ENCODE measurements at regions not wholly inside any gene's neighbourhood (a gene's known extent, or its start where the extent isn't known, plus 50 kb on each side); places are given as distances from the start of the nearest gene placed in this dataset.

GRCh38 chr10:56836659-56837058 lies 475.6 kb upstream of the ZWINT start:
- H3K4me3 ChIP-seq (ENCODE audit: low read length): no peak overlapping the region
- DNase-seq (ENCODE audit: low read depth): no peak
- TF ChIP-seq, protein P1, sequence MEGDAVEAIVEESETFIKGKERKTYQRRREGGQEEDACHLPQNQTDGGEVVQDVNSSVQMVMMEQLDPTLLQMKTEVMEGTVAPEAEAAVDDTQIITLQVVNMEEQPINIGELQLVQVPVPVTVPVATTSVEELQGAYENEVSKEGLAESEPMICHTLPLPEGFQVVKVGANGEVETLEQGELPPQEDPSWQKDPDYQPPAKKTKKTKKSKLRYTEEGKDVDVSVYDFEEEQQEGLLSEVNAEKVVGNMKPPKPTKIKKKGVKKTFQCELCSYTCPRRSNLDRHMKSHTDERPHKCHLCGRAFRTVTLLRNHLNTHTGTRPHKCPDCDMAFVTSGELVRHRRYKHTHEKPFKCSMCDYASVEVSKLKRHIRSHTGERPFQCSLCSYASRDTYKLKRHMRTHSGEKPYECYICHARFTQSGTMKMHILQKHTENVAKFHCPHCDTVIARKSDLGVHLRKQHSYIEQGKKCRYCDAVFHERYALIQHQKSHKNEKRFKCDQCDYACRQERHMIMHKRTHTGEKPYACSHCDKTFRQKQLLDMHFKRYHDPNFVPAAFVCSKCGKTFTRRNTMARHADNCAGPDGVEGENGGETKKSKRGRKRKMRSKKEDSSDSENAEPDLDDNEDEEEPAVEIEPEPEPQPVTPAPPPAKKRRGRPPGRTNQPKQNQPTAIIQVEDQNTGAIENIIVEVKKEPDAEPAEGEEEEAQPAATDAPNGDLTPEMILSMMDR (conservative IDR thresholded peaks at IDR 0.05; ENCODE audit: low read depth, low read length): no peak

DNA sequence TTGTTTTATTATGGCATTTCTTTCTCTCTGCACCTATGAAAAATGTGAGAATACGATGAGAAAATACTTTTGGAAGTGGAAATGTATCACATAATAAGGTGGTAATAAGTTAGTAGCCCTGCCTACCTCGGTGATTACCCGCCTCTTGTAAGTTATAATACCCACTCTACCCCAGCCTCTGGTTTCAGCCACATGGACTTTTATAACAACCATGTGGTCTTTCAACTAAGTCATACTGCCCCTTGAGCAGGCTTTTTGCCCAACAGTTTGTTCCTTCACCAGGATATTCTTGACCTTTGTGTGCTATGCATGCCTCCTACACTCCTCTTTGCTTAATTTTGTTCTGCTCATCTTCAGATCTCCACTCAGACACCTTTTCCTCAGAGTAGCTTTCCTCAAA lies 470.6 kb upstream of the ZWINT start:
- TF ChIP-seq, protein P1 (conservative IDR thresholded peaks at IDR 0.05; ENCODE audit: low read depth, low read length): no peak
- DNase-seq (ENCODE audit: low read depth): no peak
- H3K4me3 ChIP-seq (ENCODE audit: low read length): no peak overlapping the region

DNA sequence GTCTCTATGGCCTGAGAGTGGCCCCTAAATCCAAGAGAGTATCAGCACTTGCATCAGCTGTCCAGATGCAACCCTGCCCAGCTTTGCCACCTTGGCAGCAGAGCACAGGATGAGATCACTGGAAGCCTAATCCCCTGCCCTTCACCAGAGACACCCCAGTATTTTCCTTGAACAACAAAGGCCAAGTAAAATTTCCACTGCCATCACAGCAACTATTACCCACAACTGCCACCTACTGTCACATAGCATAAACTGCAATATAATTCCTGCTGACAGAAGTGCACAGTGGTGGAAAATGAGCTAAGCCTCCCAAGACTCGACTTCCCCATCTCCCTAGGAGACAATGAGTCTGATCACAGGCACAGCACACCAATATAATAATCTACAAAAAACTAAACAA lies 462.8 kb upstream of the ZWINT start:
- TF ChIP-seq, protein P1 (conservative IDR thresholded peaks at IDR 0.05; ENCODE audit: low read depth, low read length): peak; percentile 23
- H3K4me3 ChIP-seq (ENCODE audit: low read length): no peak overlapping the region

GRCh38 chr10:56805022-56805421 lies 444.0 kb upstream of the ZWINT start:
- no peak overlapping the region for H3K4me3 ChIP-seq (ENCODE audit: low read length)
- TF ChIP-seq, protein P1 (conservative IDR thresholded peaks at IDR 0.05; ENCODE audit: low read depth, low read length): no peak
- no peak for DNase-seq (ENCODE audit: low read depth)

More for the DNA sequence above, 462.8 kb upstream of the ZWINT start:
- DNase-seq (ENCODE audit: low read depth): no peak

DNA sequence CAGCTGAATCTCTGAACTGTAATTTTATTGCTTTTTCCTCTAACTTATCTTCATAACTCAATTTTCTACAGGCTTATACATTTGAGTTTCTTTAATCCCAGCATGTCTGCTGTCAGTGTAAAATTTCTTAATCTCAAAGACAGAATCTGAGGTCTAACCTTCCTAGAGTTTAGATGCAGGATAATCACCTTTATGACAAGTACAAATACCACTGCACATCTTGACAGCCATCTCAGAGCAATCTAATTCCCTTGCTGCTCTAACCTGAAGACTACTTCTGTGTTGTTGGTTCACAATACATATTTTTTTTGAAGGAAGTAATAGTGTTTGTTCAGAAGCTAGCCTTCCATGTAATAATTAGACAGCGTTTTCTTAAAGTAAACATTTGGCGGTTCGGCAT lies 424.2 kb upstream of the ZWINT start:
- TF ChIP-seq, protein P1 (conservative IDR thresholded peaks at IDR 0.05; ENCODE audit: low read depth, low read length): no peak
- H3K4me3 ChIP-seq (ENCODE audit: low read length): no peak overlapping the region
- no peak for DNase-seq (ENCODE audit: low read depth)

DNA sequence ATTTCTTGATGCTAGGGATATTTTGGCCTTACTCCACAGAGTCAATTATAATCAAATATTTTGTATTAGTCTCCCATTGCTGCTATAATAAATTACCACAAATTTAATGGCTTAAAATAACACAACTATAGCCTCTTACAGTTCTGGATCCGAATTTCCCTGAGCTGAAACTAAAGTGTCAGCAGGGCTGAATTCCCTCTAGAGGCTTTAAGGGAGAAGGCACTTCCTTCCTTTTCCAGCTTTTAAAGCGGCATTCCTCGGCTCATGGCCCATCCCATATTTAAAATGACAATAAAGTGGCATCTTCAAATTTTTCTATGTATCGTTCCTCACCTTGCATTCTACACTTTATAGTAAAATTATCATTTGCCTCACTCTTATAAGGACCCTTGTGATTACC lies 421.4 kb upstream of the ZWINT start:
- DNase-seq (ENCODE audit: low read depth): no peak
- H3K4me3 ChIP-seq (ENCODE audit: low read length): no peak overlapping the region
- TF ChIP-seq, protein P1 (conservative IDR thresholded peaks at IDR 0.05; ENCODE audit: low read depth, low read length): no peak

GRCh38 chr10:56771343-56771742 lies 410.3 kb upstream of the ZWINT start:
- TF ChIP-seq, protein P1 (conservative IDR thresholded peaks at IDR 0.05; ENCODE audit: low read depth, low read length): no peak
- DNase-seq (ENCODE audit: low read depth): no peak

More at GRCh38 chr10:56771343-56771742, 410.3 kb upstream of the ZWINT start:
- H3K4me3 ChIP-seq (ENCODE audit: low read length): no peak overlapping the region
